HCT116 (cell line): ENCODE measurements at regions not wholly inside any gene's neighbourhood (a gene's known extent, or its start where the extent isn't known, plus 50 kb on each side); places are given as distances from the start of the nearest gene placed in this dataset.

ENCODE experiments used
- EGR1 ChIP-seq: IDR thresholded peaks from 2 replicates; pipeline ENCODE4 v1.6.1; 2012; ENCODE audit warnings: low read depth
- EZH2 ChIP-seq: fragments of 200-600 bp; sonication (generic); IDR thresholded peaks from 2 replicates; pipeline ENCODE4 v1.6.1; 2017; ENCODE audit warnings: antibody characterized with exemption, mixed run types
- EZH2phosphoT487 ChIP-seq: fragments of 200-600 bp; IDR thresholded peaks from 2 replicates; pipeline ENCODE4 v1.6.1; 2018; ENCODE audit warnings: antibody characterized with exemption, borderline replicate concordance
- MAX ChIP-seq: IDR thresholded peaks from 2 replicates; pipeline ENCODE4 v1.6.1; 2012
- POLR2A ChIP-seq: IDR thresholded peaks from 2 replicates; pipeline ENCODE4 v1.7.0; 2011; ENCODE audit warnings: borderline replicate concordance; ENCODE audit not compliant: insufficient read depth, insufficient read length; ENCODE audit errors: extremely low read depth
- POLR2AphosphoS5 ChIP-seq: IDR thresholded peaks from 2 replicates; pipeline ENCODE4 v1.6.1; 2011; ENCODE audit warnings: mild to moderate bottlenecking, low read depth, low read length, moderate library complexity
- RAD21 ChIP-seq: IDR thresholded peaks from 2 replicates; pipeline ENCODE4 v1.6.1; 2012; ENCODE audit warnings: low read depth, mild to moderate bottlenecking
- SIN3A ChIP-seq: IDR thresholded peaks from 2 replicates; pipeline ENCODE4 v1.6.1; 2012; ENCODE audit warnings: low read depth
- SP1 ChIP-seq: IDR thresholded peaks from 2 replicates; pipeline ENCODE4 v1.6.1; 2012; ENCODE audit warnings: low read depth
- TCF7L2 ChIP-seq: IDR thresholded peaks from 2 replicates; pipeline ENCODE4 v1.7.0; 2011; ENCODE audit warnings: borderline replicate concordance, inconsistent platforms; ENCODE audit not compliant: insufficient read depth, insufficient read length; ENCODE audit errors: extremely low read depth
- YY1 ChIP-seq: IDR thresholded peaks from 2 replicates; pipeline ENCODE4 v1.6.1; 2011; ENCODE audit warnings: low read length, low read depth, moderate library complexity, mild to moderate bottlenecking; ENCODE audit not compliant: insufficient replicate concordance; ENCODE audit errors: extremely low read depth
- ZFX ChIP-seq: fragments of 450-650 bp; IDR thresholded peaks from 2 replicates; pipeline ENCODE4 v1.6.1; 2017
- ZNF274 ChIP-seq: fragments of 200-500 bp; sonication (Bioruptor generic); IDR thresholded peaks from 2 replicates; pipeline ENCODE4 v1.6.1; 2014; ENCODE audit warnings: mild to moderate bottlenecking, low read depth, low read length, inconsistent platforms
- TF ChIP-seq, protein P1 (sequence below), 3 experiments: fragments of 200-600 bp in 1 of 3; sonication (generic) in 1 of 3; IDR thresholded peaks in 2 of 3; conservative IDR thresholded peaks in 1 of 3; 2 replicates each; pipeline ENCODE4 v1.5.1; 2012 to 2017; ENCODE audit warnings: low read depth in 2 of 3, low read length in 2 of 3, antibody characterized with exemption in 1 of 3, borderline replicate concordance in 1 of 3, control low read depth in 1 of 3, mild to moderate bottlenecking in 1 of 3, mixed read lengths in 1 of 3, mixed run types in 1 of 3, moderate library complexity in 1 of 3; ENCODE audit not compliant: insufficient read depth in 1 of 3

- no peak for TF ChIP-seq SP1
- TF ChIP-seq, protein P1, sequence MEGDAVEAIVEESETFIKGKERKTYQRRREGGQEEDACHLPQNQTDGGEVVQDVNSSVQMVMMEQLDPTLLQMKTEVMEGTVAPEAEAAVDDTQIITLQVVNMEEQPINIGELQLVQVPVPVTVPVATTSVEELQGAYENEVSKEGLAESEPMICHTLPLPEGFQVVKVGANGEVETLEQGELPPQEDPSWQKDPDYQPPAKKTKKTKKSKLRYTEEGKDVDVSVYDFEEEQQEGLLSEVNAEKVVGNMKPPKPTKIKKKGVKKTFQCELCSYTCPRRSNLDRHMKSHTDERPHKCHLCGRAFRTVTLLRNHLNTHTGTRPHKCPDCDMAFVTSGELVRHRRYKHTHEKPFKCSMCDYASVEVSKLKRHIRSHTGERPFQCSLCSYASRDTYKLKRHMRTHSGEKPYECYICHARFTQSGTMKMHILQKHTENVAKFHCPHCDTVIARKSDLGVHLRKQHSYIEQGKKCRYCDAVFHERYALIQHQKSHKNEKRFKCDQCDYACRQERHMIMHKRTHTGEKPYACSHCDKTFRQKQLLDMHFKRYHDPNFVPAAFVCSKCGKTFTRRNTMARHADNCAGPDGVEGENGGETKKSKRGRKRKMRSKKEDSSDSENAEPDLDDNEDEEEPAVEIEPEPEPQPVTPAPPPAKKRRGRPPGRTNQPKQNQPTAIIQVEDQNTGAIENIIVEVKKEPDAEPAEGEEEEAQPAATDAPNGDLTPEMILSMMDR (IDR thresholded peaks at IDR 0.05 in 2 of 3, conservative IDR thresholded peaks at IDR 0.05 in 1 of 3; ENCODE audit: borderline replicate concordance in 1 of 3, insufficient read depth in 1 of 3, low read depth in 2 of 3, low read length in 2 of 3) = no peak
- no peak for TF ChIP-seq MAX
- TF ChIP-seq POLR2A = no peak
- no peak for TF ChIP-seq EZH2phosphoT487
- no peak for TF ChIP-seq ZNF274
- no peak for TF ChIP-seq POLR2AphosphoS5
- TF ChIP-seq EZH2 = no peak
- no peak for TF ChIP-seq YY1
- no peak for TF ChIP-seq ZFX
- no peak for TF ChIP-seq EGR1
- TF ChIP-seq RAD21 = no peak
- TF ChIP-seq TCF7L2 = no peak
- TF ChIP-seq SIN3A = no peak
Observed at GRCh38 chr5:39854771-39855410, 430.1 kb upstream of the DAB2 start.
